GM12864 (cell line): ENCODE measurements at regions not wholly inside any gene's neighbourhood (a gene's known extent, or its start where the extent isn't known, plus 50 kb on each side); places are given as distances from the start of the nearest gene placed in this dataset.

Experiments used
- DNase-seq: peaks from one replicate; pipeline ENCODE4 v3.0.0-alpha.2; 2011; ENCODE audit warnings: low read depth
- H3K4me3 ChIP-seq: 2 replicates; pipeline ENCODE4 v1.5.1; 2011; ENCODE audit warnings: mild to moderate bottlenecking, low read depth, low read length, control low read depth
- TF ChIP-seq, protein P1 (sequence below): IDR thresholded peaks from 2 replicates; pipeline ENCODE4 v1.5.1; 2011; ENCODE audit warnings: low read depth, mild to moderate bottlenecking, moderate library complexity, low read length, control low read depth, inconsistent platforms; ENCODE audit errors: missing control alignments

- TF ChIP-seq, protein P1, sequence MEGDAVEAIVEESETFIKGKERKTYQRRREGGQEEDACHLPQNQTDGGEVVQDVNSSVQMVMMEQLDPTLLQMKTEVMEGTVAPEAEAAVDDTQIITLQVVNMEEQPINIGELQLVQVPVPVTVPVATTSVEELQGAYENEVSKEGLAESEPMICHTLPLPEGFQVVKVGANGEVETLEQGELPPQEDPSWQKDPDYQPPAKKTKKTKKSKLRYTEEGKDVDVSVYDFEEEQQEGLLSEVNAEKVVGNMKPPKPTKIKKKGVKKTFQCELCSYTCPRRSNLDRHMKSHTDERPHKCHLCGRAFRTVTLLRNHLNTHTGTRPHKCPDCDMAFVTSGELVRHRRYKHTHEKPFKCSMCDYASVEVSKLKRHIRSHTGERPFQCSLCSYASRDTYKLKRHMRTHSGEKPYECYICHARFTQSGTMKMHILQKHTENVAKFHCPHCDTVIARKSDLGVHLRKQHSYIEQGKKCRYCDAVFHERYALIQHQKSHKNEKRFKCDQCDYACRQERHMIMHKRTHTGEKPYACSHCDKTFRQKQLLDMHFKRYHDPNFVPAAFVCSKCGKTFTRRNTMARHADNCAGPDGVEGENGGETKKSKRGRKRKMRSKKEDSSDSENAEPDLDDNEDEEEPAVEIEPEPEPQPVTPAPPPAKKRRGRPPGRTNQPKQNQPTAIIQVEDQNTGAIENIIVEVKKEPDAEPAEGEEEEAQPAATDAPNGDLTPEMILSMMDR, result no peak
- H3K4me3 ChIP-seq, result no peak overlapping the region
- no peak for DNase-seq
These were observed 142.7 kb downstream of the C5orf15 start for GRCh38 chr5:133825631-133826289.

DNA sequence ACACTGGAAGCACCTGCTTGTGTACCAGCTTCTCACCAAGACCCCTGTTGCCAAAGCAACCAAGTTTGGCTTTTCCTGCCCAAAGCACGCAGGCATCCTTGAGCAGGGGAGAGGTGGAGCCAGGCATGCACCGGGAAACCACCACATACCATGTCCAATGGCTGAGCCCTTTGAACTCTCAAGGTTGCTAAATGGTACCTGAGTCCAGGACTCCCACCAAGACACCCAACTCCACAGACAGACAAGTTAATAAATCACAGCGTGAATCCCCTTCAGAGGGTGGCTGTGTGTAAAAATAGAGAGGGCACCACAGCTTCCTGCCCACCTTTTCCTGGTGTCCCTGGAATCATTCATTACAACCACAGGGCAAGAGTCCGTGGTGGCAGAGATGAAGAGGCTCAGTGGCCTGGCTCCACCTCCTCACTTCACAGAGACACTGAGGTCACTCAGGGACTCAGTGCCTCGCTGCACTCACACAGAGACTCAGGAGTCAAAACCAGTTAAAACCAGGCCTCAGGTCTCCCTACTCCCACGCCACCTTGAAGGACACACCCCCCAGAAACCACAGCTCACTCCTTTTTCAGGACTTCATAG lies 143.7 kb downstream of the C5orf15 start:
- peak; percentile 53 for DNase-seq
- no peak overlapping the region for H3K4me3 ChIP-seq
- TF ChIP-seq, protein P1, result no peak

DNA sequence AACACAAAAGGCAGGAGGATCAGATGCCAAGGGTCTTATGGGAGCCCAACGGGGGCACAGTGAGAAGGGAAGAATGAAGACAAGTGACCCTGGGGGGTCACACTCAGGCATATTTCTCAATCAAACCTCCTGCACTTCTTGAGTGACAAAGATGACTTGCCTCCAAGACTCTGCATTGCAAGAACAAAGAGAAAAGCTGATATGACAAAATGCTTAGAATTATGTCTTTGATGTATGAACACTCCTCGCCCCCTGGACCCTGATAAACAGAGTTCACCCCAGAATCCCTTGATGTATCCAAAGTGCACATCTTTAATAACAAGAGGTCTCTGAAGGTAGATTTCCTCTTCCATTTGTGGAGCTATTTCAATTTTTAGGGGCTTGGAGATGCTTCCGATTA lies 146.5 kb downstream of the C5orf15 start:
- no peak overlapping the region for H3K4me3 ChIP-seq
- DNase-seq, result no peak
- TF ChIP-seq, protein P1, result no peak

DNA sequence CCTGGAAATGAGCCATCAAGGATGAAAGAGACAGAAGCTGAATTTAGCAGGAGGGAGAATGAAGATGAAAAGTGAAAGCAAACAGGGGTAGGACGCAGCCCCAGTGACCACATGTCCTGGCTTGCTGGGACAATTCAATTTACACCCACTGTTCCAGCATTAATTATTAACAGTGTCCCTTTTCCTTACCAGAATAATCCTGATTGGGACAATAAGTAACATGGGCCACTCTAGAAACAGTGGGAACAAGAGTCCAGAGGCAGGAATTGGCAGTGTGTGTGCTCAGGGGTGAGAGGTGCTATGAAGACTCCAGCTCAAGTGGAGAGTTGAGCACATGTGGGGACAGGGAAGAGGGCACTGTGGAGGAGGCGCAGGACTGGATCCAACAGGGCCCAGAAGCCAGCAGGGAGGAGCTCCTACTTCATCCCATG lies 147.1 kb downstream of the C5orf15 start:
- no peak for DNase-seq
- TF ChIP-seq, protein P1, result no peak
- no peak overlapping the region for H3K4me3 ChIP-seq

- no peak for DNase-seq
- no peak overlapping the region for H3K4me3 ChIP-seq
- TF ChIP-seq, protein P1, result no peak
These were observed 147.9 kb downstream of the C5orf15 start for GRCh38 chr5:133820507-133820906.

DNA sequence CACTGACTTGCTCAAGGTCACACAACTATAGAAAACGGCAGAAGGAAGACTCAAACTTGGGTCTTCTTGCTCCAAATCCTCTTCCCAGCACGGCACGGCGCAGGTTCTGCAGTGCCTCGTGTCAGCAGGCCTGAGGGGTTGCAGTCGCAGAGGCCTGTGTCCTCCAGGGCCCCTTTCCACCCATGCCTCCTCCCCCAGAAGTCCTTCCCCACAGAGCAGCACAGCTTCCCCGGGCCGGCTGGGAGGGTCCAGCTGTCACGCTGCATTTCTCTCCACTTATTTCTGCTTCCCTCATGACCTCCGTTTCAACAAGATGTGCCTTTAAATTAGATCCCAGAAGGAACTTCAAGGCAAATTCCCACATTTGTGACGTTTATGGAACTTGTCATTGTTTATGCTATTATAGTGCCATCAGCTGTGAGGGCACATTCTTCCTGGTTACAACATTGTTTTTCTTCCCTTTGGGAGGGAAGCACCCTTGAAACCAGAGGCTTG lies 148.4 kb downstream of the C5orf15 start:
- H3K4me3 ChIP-seq, result no peak overlapping the region
- no peak for DNase-seq
- TF ChIP-seq, protein P1, result no peak
